A549 (cell line): ENCODE measurements at regions not wholly inside any gene's neighbourhood (a gene's known extent, or its start where the extent isn't known, plus 50 kb on each side); places are given as distances from the start of the nearest gene placed in this dataset.

Source experiments
- ATAC-seq, 2 experiments: fragments of 200-7000 bp in 1 of 2; fragments of >200 bp in 1 of 2; cut with Nextera tagmentation in 1 of 2; cut with Tn5 transposase in 1 of 2; 3 replicates each; pipeline versions ENCODE4 v1.8.0 to v1.9.1; 2018 to 2020; ENCODE audit warnings: mild to moderate bottlenecking in 1 of 2, moderate library complexity in 1 of 2
- CTCF ChIA-PET: fragments of 300-600 bp; sonication (Branson Sonifier 250); formaldehyde crosslinking; extraction: SDS; loops from one replicate; lab custom pipeline; 2021; ENCODE audit warnings: antibody characterized with exemption, inconsistent platforms; lab: Yijun Ruan, JAX
- POLR2A ChIA-PET: fragments of 350-600 bp; formaldehyde crosslinking; extraction: SDS; loops from one replicate; lab custom pipeline; 2021; ENCODE audit warnings: antibody characterized with exemption, inconsistent platforms; lab: Yijun Ruan, JAX
- DNase-seq, 2 experiments: peaks; one replicate each; pipeline versions ENCODE4 v3.0.0 to v3.0.0-alpha.2; 2011 to 2016; ENCODE audit warnings: low read depth in 1 of 2, low spot score in 1 of 2
- FAIRE-seq: peaks from 2 replicates; lab custom pipeline; 2011; peaks lifted over from hg19 to GRCh38; lab: Jason Lieb, UNC
- H3K27ac ChIP-seq, 2 experiments: fragments of >200 bp; sonication (Bioruptor Twin); formaldehyde crosslinking; 3 replicates each; pipeline ENCODE4 v1.5.1; 2016 to 2017
- H3K4me1 ChIP-seq: fragments of >200 bp; sonication (Bioruptor Twin); formaldehyde crosslinking; 3 replicates; pipeline ENCODE4 v1.6.1; 2016
- H3K4me2 ChIP-seq: fragments of >200 bp; sonication (Bioruptor Twin); formaldehyde crosslinking; 3 replicates; pipeline ENCODE4 v1.6.1; 2016
- H3K4me3 ChIP-seq: fragments of >200 bp; sonication (Bioruptor Twin); formaldehyde crosslinking; 3 replicates; pipeline ENCODE4 v1.5.1; 2016
- H3K9me3 ChIP-seq: fragments of >200 bp; sonication (Bioruptor Twin); formaldehyde crosslinking; 3 replicates; pipeline ENCODE4 v1.6.1; 2016
- BHLHE40 ChIP-seq: IDR thresholded peaks from 2 replicates; pipeline ENCODE4 v1.6.1; 2012; ENCODE audit warnings: low read depth, low read length, inconsistent platforms
- EHF ChIP-seq: fragments of 250-450 bp; sonication (Bioruptor Pico); IDR thresholded peaks from 2 replicates; pipeline ENCODE4 v1.5.0; 2020; ENCODE audit warnings: mild to moderate bottlenecking
- EP300 ChIP-seq, 2 experiments: fragments of >200 bp; sonication (Bioruptor Twin); formaldehyde crosslinking; IDR thresholded peaks; 2 replicates in 1 of 2; 3 replicates in 1 of 2; pipeline ENCODE4 v1.6.1; 2016 to 2017
- FOSB ChIP-seq: fragments of 250-450 bp; sonication (Bioruptor Pico); IDR thresholded peaks from 2 replicates; pipeline ENCODE4 v1.5.0; 2020; ENCODE audit warnings: mild to moderate bottlenecking, moderate library complexity
- FOSL2 ChIP-seq, 2 experiments: fragments of 450-650 bp in 1 of 2; fragments of >200 bp in 1 of 2; sonication (Bioruptor Twin) in 1 of 2; formaldehyde crosslinking; IDR thresholded peaks; 2 replicates each; pipeline versions ENCODE4 v1.5.0 to v1.6.1; 2016 to 2020; ENCODE audit warnings: mild to moderate bottlenecking in 1 of 2, moderate library complexity in 1 of 2
- FOXS1 ChIP-seq: fragments of 250-450 bp; sonication (Bioruptor Pico); IDR thresholded peaks from 2 replicates; pipeline ENCODE4 v1.5.0; 2020; ENCODE audit warnings: mild to moderate bottlenecking, moderate library complexity
- HDAC2 ChIP-seq: fragments of 200-600 bp; sonication (generic); IDR thresholded peaks from 2 replicates; pipeline ENCODE4 v1.6.1; 2016
- HOXA7 ChIP-seq: fragments of 250-450 bp; sonication (Bioruptor Pico); IDR thresholded peaks from 2 replicates; pipeline ENCODE4 v1.5.0; 2020; ENCODE audit warnings: mild to moderate bottlenecking, moderate library complexity
- KDM5A ChIP-seq: fragments of 200-600 bp; sonication (generic); IDR thresholded peaks from 2 replicates; pipeline ENCODE4 v1.6.1; 2016; ENCODE audit warnings: antibody characterized with exemption, mild to moderate bottlenecking
- MAFK ChIP-seq: fragments of 450-650 bp; IDR thresholded peaks from 2 replicates; pipeline ENCODE4 v1.6.1; 2014; ENCODE audit not compliant: partially characterized antibody
- MAZ ChIP-seq: fragments of 150-350 bp; IDR thresholded peaks from 2 replicates; pipeline ENCODE4 v1.6.1; 2014; ENCODE audit warnings: antibody characterized with exemption, low read depth, low read length, borderline replicate concordance
- NFE2L2 ChIP-seq: fragments of 150-350 bp; conservative IDR thresholded peaks from 2 replicates; pipeline ENCODE4 v1.6.1; 2014; ENCODE audit warnings: low read length
- NPAS2 ChIP-seq: fragments of 250-450 bp; sonication (Bioruptor Pico); IDR thresholded peaks from 2 replicates; pipeline ENCODE4 v1.8.0; 2022; ENCODE audit warnings: mild to moderate bottlenecking, moderate library complexity, borderline replicate concordance
- NR3C1 ChIP-seq: fragments of >200 bp; sonication (Bioruptor Twin); formaldehyde crosslinking; IDR thresholded peaks from 3 replicates; pipeline ENCODE4 v1.6.1; 2017
- POLR2AphosphoS2 ChIP-seq: conservative IDR thresholded peaks from 2 replicates; pipeline ENCODE4 v1.6.1; 2012; ENCODE audit warnings: low read length, improper control_type of control experiment, inconsistent platforms
- RCOR1 ChIP-seq: fragments of 150-350 bp; IDR thresholded peaks from 2 replicates; pipeline ENCODE4 v1.6.1; 2014; ENCODE audit warnings: antibody characterized with exemption, low read length, low read depth
- SMC3 ChIP-seq: fragments of >200 bp; sonication (Bioruptor Twin); formaldehyde crosslinking; IDR thresholded peaks from 3 replicates; pipeline ENCODE4 v1.6.1; 2018; ENCODE audit warnings: inconsistent platforms
- TP53 ChIP-seq: fragments of 250-450 bp; sonication (Bioruptor Pico); IDR thresholded peaks from 2 replicates; pipeline ENCODE4 v1.5.0; 2021; ENCODE audit warnings: mild to moderate bottlenecking, moderate library complexity
- ZFP36 ChIP-seq: fragments of 450-650 bp; IDR thresholded peaks from 2 replicates; pipeline ENCODE4 v1.6.1; 2014; ENCODE audit warnings: borderline replicate concordance; ENCODE audit not compliant: partially characterized antibody
- ZNF302 ChIP-seq: fragments of 250-450 bp; sonication (Bioruptor Pico); IDR thresholded peaks from 2 replicates; pipeline ENCODE4 v1.9.0; 2021; ENCODE audit warnings: inconsistent platforms, mild to moderate bottlenecking, moderate library complexity
- WGBS: methylation state at CpG from one replicate; pipeline ENCODE4 v1.1.6; 2017; ENCODE audit errors: missing lambda C conversion rate; 5-methylcytosine and 5-hydroxymethylcytosine counted together
- TF ChIP-seq, protein P1 (sequence below): fragments of 150-350 bp; IDR thresholded peaks from 2 replicates; pipeline ENCODE4 v1.6.1; 2014; ENCODE audit warnings: low read depth, mild to moderate bottlenecking, low read length
- TF ChIP-seq, protein P2 (sequence below): fragments of >200 bp; sonication (Bioruptor Twin); formaldehyde crosslinking; IDR thresholded peaks from 3 replicates; pipeline ENCODE4 v1.5.1; 2016
- TF ChIP-seq, protein P3 (sequence below): fragments of 250-450 bp; sonication (Bioruptor Pico); IDR thresholded peaks from 2 replicates; pipeline ENCODE4 v1.5.0; 2020; ENCODE audit warnings: low read depth, mild to moderate bottlenecking, moderate library complexity
- TF ChIP-seq, protein P4 (sequence below): IDR thresholded peaks from 2 replicates; pipeline ENCODE4 v1.6.1; 2012; ENCODE audit warnings: low read depth, borderline replicate concordance
- TF ChIP-seq, protein P5 (sequence below): fragments of 250-450 bp; sonication (Bioruptor Pico); IDR thresholded peaks from 2 replicates; pipeline ENCODE4 v1.5.0; 2021; ENCODE audit warnings: mild to moderate bottlenecking, moderate library complexity, borderline replicate concordance

DNA sequence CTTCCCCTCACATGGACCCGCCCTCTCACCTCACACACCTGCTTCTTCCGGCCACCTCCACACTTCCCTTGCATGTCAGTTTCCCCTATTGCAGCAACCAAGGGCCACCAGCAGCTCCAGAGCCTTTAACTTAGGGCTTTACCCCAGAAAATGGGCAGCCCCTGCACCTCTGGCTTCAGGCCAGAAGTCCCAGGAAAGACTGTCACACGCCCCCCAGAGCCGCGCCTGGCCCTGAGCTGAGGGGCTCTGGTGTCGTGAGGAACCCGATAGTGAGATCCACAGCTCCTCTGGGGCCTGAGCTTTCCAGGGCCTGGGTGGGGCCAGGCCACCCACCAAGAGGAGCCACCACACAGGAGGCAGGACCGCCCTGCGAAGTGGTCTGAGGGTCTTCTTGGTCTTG is 182.4 kb downstream of the DLL1 start:
- no peak overlapping the region for H3K4me2 ChIP-seq
- no peaks in the 10 kb centered on the region for H3K4me1 ChIP-seq
- H3K27ac ChIP-seq = no peak overlapping the region
- ATAC-seq (no peak), FAIRE-seq (no peak), DNase-seq (no peak)
- no peak for TF ChIP-seq POLR2AphosphoS2
- TF ChIP-seq HOXA7 (CRISPR knock-in tag) = no peak
- no peak for TF ChIP-seq NR3C1
- TF ChIP-seq, protein P1, sequence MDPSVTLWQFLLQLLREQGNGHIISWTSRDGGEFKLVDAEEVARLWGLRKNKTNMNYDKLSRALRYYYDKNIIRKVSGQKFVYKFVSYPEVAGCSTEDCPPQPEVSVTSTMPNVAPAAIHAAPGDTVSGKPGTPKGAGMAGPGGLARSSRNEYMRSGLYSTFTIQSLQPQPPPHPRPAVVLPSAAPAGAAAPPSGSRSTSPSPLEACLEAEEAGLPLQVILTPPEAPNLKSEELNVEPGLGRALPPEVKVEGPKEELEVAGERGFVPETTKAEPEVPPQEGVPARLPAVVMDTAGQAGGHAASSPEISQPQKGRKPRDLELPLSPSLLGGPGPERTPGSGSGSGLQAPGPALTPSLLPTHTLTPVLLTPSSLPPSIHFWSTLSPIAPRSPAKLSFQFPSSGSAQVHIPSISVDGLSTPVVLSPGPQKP = no peak
- TF ChIP-seq KDM5A = no peak
- TF ChIP-seq, protein P2, sequence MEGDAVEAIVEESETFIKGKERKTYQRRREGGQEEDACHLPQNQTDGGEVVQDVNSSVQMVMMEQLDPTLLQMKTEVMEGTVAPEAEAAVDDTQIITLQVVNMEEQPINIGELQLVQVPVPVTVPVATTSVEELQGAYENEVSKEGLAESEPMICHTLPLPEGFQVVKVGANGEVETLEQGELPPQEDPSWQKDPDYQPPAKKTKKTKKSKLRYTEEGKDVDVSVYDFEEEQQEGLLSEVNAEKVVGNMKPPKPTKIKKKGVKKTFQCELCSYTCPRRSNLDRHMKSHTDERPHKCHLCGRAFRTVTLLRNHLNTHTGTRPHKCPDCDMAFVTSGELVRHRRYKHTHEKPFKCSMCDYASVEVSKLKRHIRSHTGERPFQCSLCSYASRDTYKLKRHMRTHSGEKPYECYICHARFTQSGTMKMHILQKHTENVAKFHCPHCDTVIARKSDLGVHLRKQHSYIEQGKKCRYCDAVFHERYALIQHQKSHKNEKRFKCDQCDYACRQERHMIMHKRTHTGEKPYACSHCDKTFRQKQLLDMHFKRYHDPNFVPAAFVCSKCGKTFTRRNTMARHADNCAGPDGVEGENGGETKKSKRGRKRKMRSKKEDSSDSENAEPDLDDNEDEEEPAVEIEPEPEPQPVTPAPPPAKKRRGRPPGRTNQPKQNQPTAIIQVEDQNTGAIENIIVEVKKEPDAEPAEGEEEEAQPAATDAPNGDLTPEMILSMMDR = no peak
- no peak for TF ChIP-seq MAFK
- no peak for TF ChIP-seq FOXS1 (CRISPR knock-in tag)
- H3K9me3 ChIP-seq = no peaks in the 10 kb centered on the region
- POLR2A ChIA-PET = no interaction called here
- no peak overlapping the region for H3K4me3 ChIP-seq
- CTCF ChIA-PET = interaction anchor here (1.0 kb wide), 1 partner anchor 9 kb away, joined by 3 read pairs; no protein-coding TSS in a partner anchor
- WGBS = 28% methylated on average over 2 of the region's 9 CpGs

DNA sequence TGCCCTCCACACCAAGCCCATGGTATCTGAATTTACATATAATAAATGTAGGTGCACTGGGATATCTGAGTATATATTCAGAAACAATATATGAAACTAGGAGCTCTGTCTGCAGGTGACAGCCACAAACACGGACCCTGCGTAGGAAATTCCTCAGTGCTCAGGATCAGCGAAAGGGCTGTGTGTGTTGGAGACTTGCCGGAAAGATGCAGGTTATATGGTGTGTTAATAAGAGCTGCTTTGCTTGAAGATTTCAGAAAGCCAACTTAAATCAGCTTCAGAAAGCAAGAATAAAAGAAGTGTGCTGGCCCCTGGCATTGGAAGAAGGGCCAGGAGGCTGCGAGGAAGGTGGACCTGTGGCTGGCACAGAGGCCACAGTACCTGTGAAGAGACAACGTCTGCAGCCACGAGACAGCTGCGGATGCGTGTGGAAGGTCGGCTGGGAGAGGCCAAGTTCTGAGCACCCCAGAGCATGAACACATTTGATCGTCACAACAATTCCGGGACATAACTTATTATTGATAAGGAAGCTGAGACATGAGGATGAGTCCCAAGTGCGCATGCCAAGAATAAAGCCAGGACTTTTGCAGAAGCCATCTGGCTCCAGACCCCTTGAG is 183.2 kb downstream of the DLL1 start:
- no peak for DNase-seq
- H3K9me3 ChIP-seq = no peaks in the 10 kb centered on the region
- H3K4me2 ChIP-seq = no peak overlapping the region
- ChIA-PET POLR2A (no interaction called here), CTCF (interaction anchor here (0.6 to 1.0 kb wide), 2 partner anchors 8 to 120 kb away, joined by 3 read pairs; no protein-coding TSS in a partner anchor)
- no peak for ATAC-seq
- WGBS = 51% methylated on average over 13 of the region's 13 CpGs
- no peak overlapping the region for H3K4me3 ChIP-seq
- H3K4me1 ChIP-seq = no peaks in the 10 kb centered on the region
- H3K27ac ChIP-seq = no peak overlapping the region
- TF ChIP-seq MAZ (no peak), NFE2L2 (no peak), SMC3 (no peak), NPAS2 (CRISPR knock-in tag) (no peak), RCOR1 (no peak), FOXS1 (CRISPR knock-in tag) (no peak), FOSB (no peak)
- TF ChIP-seq, protein P3, sequence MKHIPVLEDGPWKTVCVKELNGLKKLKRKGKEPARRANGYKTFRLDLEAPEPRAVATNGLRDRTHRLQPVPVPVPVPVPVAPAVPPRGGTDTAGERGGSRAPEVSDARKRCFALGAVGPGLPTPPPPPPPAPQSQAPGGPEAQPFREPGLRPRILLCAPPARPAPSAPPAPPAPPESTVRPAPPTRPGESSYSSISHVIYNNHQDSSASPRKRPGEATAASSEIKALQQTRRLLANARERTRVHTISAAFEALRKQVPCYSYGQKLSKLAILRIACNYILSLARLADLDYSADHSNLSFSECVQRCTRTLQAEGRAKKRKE (CRISPR knock-in tag) = no peak
- no peak for FAIRE-seq

DNA sequence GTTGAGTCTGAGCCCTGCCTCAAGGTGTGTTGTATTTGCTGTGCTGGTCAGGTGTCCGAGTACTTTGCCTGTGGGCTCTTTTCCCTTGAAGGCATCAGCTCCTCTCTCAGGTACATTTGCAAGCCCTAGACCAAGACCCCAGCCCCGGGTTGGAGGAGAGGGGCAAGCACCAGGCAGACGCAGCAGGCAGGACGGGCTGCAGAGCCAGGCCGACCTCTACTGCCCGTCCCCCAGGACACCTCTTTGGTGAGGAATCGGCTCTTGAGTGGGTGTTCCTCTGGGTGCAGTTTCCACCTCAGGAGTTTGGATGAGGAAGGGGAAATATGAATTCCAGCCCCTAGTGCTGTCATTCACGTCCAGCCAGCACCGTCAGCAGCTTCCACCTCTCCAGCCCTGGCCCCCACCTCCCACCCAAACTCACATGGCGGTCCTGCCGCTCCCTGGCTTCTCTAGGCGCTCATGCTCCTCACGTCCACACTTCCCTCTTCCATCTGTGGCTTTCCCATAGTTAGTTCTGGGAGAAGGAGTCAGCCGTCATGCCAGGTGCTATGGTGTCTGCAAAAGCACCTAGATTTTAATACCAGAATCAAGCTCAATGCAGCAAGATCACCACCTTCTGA is 183.9 kb downstream of the DLL1 start:
- Histone ChIP-seq H3K9me3 (no peaks in the 10 kb centered on the region), H3K4me3 (no peak overlapping the region), H3K4me1 (no peaks in the 10 kb centered on the region), H3K27ac (no peak overlapping the region), H3K4me2 (no peak overlapping the region)
- DNase-seq = no peak
- CTCF ChIA-PET = interaction anchor here (0.6 kb wide), 1 partner anchor 121 kb away, joined by 3 read pairs; no protein-coding TSS in a partner anchor
- no peak for FAIRE-seq
- TF ChIP-seq EHF = no peak
- no peak for TF ChIP-seq BHLHE40
- TF ChIP-seq FOSL2 (IDR thresholded peaks at IDR 0.05) = no peak
- no peak for TF ChIP-seq FOSL2 (CRISPR knock-in tag; IDR thresholded peaks at IDR 0.05)
- no peak for TF ChIP-seq TP53
- TF ChIP-seq ZNF302 (CRISPR knock-in tag) = no peak
- TF ChIP-seq FOSB = no peak
- TF ChIP-seq EP300 (IDR thresholded peaks at IDR 0.05) = no peak
- TF ChIP-seq, protein P4, sequence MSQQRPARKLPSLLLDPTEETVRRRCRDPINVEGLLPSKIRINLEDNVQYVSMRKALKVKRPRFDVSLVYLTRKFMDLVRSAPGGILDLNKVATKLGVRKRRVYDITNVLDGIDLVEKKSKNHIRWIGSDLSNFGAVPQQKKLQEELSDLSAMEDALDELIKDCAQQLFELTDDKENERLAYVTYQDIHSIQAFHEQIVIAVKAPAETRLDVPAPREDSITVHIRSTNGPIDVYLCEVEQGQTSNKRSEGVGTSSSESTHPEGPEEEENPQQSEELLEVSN = no peak
- TF ChIP-seq ZFP36 = no peak
- TF ChIP-seq POLR2AphosphoS2 = no peak
- TF ChIP-seq KDM5A = no peak
- TF ChIP-seq, protein P5, sequence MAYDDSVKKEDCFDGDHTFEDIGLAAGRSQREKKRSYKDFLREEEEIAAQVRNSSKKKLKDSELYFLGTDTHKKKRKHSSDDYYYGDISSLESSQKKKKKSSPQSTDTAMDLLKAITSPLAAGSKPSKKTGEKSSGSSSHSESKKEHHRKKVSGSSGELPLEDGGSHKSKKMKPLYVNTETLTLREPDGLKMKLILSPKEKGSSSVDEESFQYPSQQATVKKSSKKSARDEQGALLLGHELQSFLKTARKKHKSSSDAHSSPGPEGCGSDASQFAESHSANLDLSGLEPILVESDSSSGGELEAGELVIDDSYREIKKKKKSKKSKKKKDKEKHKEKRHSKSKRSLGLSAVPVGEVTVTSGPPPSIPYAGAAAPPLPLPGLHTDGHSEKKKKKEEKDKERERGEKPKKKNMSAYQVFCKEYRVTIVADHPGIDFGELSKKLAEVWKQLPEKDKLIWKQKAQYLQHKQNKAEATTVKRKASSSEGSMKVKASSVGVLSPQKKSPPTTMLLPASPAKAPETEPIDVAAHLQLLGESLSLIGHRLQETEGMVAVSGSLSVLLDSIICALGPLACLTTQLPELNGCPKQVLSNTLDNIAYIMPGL (CRISPR knock-in tag) = no peak
- no peak for TF ChIP-seq HDAC2
- no peak for TF ChIP-seq HOXA7 (CRISPR knock-in tag)
- no peak for TF ChIP-seq NPAS2 (CRISPR knock-in tag)
- ATAC-seq = no peak
- 29% methylated on average over 10 of the region's 14 CpGs for WGBS
- POLR2A ChIA-PET = no interaction called here
